ENCODE measurements at regions not wholly inside any gene's neighbourhood (a gene's known extent, or its start where the extent isn't known, plus 50 kb on each side); places are given as distances from the start of the nearest gene placed in this dataset.

GRCh38 chr2:81290846-81291245, 986.3 kb upstream of the LRRTM1 start:
- H3K27me3 ChIP-seq (ENCODE audit: control insufficient read depth in 1 of 2, insufficient read depth in 2 of 2, low read length in 2 of 2): no peaks in the 10 kb centered on the region
- WGBS, 2 donors: 89 to 93% methylated on average over 3 of the region's 3 CpGs
- no peak overlapping the region for H3K4me3 ChIP-seq (ENCODE audit: low read depth in 1 of 2, low read length in 2 of 2)
- peaks cover 0 to 2% of the 10 kb centered on the region in 2 donors for H3K9me3 ChIP-seq (ENCODE audit: control insufficient read depth in 2 of 2, insufficient read depth in 1 of 2, low read depth in 1 of 2, low read length in 1 of 2)
- no peaks in the 10 kb centered on the region for H3K36me3 ChIP-seq (ENCODE audit: control insufficient read depth in 2 of 2, insufficient read depth in 2 of 2, low read length in 1 of 2)
- H3K27ac ChIP-seq (ENCODE audit: low read depth in 2 of 2, low read length in 1 of 2): no peak overlapping the region
- H3K4me1 ChIP-seq (ENCODE audit: control insufficient read depth in 2 of 2, insufficient read depth in 2 of 2, low read length in 1 of 2): no peaks in the 10 kb centered on the region

GRCh38 chr2:81283081-81283480, 978.5 kb upstream of the LRRTM1 start:
- Histone ChIP-seq H3K4me3 (ENCODE audit: low read depth in 1 of 2, low read length in 2 of 2) (no peak overlapping the region), H3K36me3 (ENCODE audit: control insufficient read depth in 2 of 2, insufficient read depth in 2 of 2, low read length in 1 of 2) (no peaks in the 10 kb centered on the region), H3K27me3 (ENCODE audit: control insufficient read depth in 1 of 2, insufficient read depth in 2 of 2, low read length in 2 of 2) (no peaks in the 10 kb centered on the region), H3K27ac (ENCODE audit: low read depth in 2 of 2, low read length in 1 of 2) (no peak overlapping the region), H3K4me1 (ENCODE audit: control insufficient read depth in 2 of 2, insufficient read depth in 2 of 2, low read length in 1 of 2) (no peaks in the 10 kb centered on the region), H3K9me3 (ENCODE audit: control insufficient read depth in 2 of 2, insufficient read depth in 1 of 2, low read depth in 1 of 2, low read length in 1 of 2) (no peaks in the 10 kb centered on the region)
- 28 to 38% methylated on average over 2 of the region's 2 CpGs for WGBS, 2 donors

DNA sequence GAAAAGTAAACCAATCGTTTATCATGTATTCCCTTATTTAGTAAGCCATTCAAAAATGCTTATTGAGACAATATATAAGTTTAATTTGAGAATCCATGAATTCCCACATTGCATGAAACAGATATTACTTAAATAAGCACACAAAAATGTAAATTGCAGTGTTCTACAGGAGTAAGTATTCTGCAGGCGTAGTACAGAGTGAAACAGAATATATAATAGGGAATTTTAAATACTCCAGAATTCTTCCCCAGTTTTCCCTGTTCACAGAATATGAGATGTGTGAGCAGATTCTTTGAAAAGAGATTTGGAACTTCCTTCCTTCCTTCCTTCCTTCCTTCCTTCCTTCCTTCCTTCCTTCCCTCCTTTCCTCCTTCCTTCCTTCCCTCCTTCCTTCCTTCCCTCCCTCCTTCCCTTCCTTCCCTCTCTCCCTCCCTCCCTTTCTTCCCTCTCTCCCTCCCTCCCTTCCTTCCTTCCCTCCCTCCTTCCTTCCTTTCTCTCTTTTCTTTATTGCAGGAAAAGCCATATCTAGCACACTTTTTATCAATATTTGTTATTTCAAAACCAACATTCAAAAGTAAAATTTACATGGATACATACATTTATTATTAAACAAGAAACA, 977.7 kb upstream of the LRRTM1 start:
- WGBS, 2 donors: 80% methylated on average over 2 of the region's 2 CpGs
- Histone ChIP-seq H3K4me3 (ENCODE audit: low read depth in 1 of 2, low read length in 2 of 2) (no peak overlapping the region), H3K36me3 (ENCODE audit: control insufficient read depth in 2 of 2, insufficient read depth in 2 of 2, low read length in 1 of 2) (no peaks in the 10 kb centered on the region), H3K4me1 (ENCODE audit: control insufficient read depth in 2 of 2, insufficient read depth in 2 of 2, low read length in 1 of 2) (no peaks in the 10 kb centered on the region), H3K27me3 (ENCODE audit: control insufficient read depth in 1 of 2, insufficient read depth in 2 of 2, low read length in 2 of 2) (no peaks in the 10 kb centered on the region), H3K27ac (ENCODE audit: low read depth in 2 of 2, low read length in 1 of 2) (no peak overlapping the region), H3K9me3 (ENCODE audit: control insufficient read depth in 2 of 2, insufficient read depth in 1 of 2, low read depth in 1 of 2, low read length in 1 of 2) (no peaks in the 10 kb centered on the region)

- Histone ChIP-seq H3K27me3 (ENCODE audit: control insufficient read depth in 1 of 2, insufficient read depth in 2 of 2, low read length in 2 of 2) (no peaks in the 10 kb centered on the region), H3K4me3 (ENCODE audit: low read depth in 1 of 2, low read length in 2 of 2) (no peak overlapping the region), H3K9me3 (ENCODE audit: control insufficient read depth in 2 of 2, insufficient read depth in 1 of 2, low read depth in 1 of 2, low read length in 1 of 2) (no peaks in the 10 kb centered on the region), H3K4me1 (ENCODE audit: control insufficient read depth in 2 of 2, insufficient read depth in 2 of 2, low read length in 1 of 2) (no peaks in the 10 kb centered on the region), H3K27ac (ENCODE audit: low read depth in 2 of 2, low read length in 1 of 2) (no peak overlapping the region), H3K36me3 (ENCODE audit: control insufficient read depth in 2 of 2, insufficient read depth in 2 of 2, low read length in 1 of 2) (no peaks in the 10 kb centered on the region)
- WGBS, 2 donors: 75 to 87% methylated on average over 1 of the region's 1 CpG
Measured at GRCh38 chr2:81276595-81276994, 972.0 kb upstream of the LRRTM1 start.

DNA sequence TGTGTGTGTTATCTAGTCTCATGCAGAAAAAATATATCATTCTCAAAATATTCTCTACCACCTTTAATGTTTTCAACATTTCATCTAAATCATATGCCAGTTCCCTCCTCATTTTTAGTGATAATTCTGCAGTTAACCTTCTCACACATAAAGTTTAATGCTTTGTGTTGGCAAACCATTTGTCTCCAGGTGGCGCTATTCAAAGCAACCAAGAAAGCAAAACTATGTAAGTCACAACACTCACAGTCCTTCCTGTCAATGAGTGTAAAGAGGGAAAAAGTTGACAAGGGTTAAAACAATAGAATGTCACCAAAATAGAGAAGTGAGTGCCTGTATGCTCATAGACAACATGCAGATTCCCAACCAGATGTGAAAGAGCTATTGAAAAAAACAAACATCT, 961.6 kb upstream of the LRRTM1 start:
- H3K4me3 ChIP-seq (ENCODE audit: low read depth in 1 of 2, low read length in 2 of 2): no peak overlapping the region
- H3K9me3 ChIP-seq (ENCODE audit: control insufficient read depth in 2 of 2, insufficient read depth in 1 of 2, low read depth in 1 of 2, low read length in 1 of 2): no peaks in the 10 kb centered on the region
- no peaks in the 10 kb centered on the region for H3K4me1 ChIP-seq (ENCODE audit: control insufficient read depth in 2 of 2, insufficient read depth in 2 of 2, low read length in 1 of 2)
- H3K27me3 ChIP-seq (ENCODE audit: control insufficient read depth in 1 of 2, insufficient read depth in 2 of 2, low read length in 2 of 2): no peaks in the 10 kb centered on the region
- H3K36me3 ChIP-seq (ENCODE audit: control insufficient read depth in 2 of 2, insufficient read depth in 2 of 2, low read length in 1 of 2): no peaks in the 10 kb centered on the region
- H3K27ac ChIP-seq (ENCODE audit: low read depth in 2 of 2, low read length in 1 of 2): no peak overlapping the region
- 13 to 21% methylated on average over 1 of the region's 1 CpG for WGBS, 2 donors

- Histone ChIP-seq H3K4me1 (ENCODE audit: control insufficient read depth in 2 of 2, insufficient read depth in 2 of 2, low read length in 1 of 2) (no peaks in the 10 kb centered on the region), H3K9me3 (ENCODE audit: control insufficient read depth in 2 of 2, insufficient read depth in 1 of 2, low read depth in 1 of 2, low read length in 1 of 2) (no peaks in the 10 kb centered on the region), H3K27ac (ENCODE audit: low read depth in 2 of 2, low read length in 1 of 2) (no peak overlapping the region), H3K27me3 (ENCODE audit: control insufficient read depth in 1 of 2, insufficient read depth in 2 of 2, low read length in 2 of 2) (no peaks in the 10 kb centered on the region), H3K4me3 (ENCODE audit: low read depth in 1 of 2, low read length in 2 of 2) (no peak overlapping the region), H3K36me3 (ENCODE audit: control insufficient read depth in 2 of 2, insufficient read depth in 2 of 2, low read length in 1 of 2) (no peaks in the 10 kb centered on the region)
Measured at GRCh38 chr2:81263989-81264388, 959.4 kb upstream of the LRRTM1 start.

GRCh38 chr2:81260320-81260719, 955.8 kb upstream of the LRRTM1 start:
- no peaks in the 10 kb centered on the region for H3K9me3 ChIP-seq (ENCODE audit: control insufficient read depth in 2 of 2, insufficient read depth in 1 of 2, low read depth in 1 of 2, low read length in 1 of 2)
- WGBS, 2 donors: 68 to 73% methylated on average over 1 of the region's 1 CpG
- H3K36me3 ChIP-seq (ENCODE audit: control insufficient read depth in 2 of 2, insufficient read depth in 2 of 2, low read length in 1 of 2): no peaks in the 10 kb centered on the region
- no peaks in the 10 kb centered on the region for H3K4me1 ChIP-seq (ENCODE audit: control insufficient read depth in 2 of 2, insufficient read depth in 2 of 2, low read length in 1 of 2)
- no peaks in the 10 kb centered on the region for H3K27me3 ChIP-seq (ENCODE audit: control insufficient read depth in 1 of 2, insufficient read depth in 2 of 2, low read length in 2 of 2)
- no peak overlapping the region for H3K27ac ChIP-seq (ENCODE audit: low read depth in 2 of 2, low read length in 1 of 2)
- H3K4me3 ChIP-seq (ENCODE audit: low read depth in 1 of 2, low read length in 2 of 2): no peak overlapping the region

- Histone ChIP-seq H3K36me3 (ENCODE audit: control insufficient read depth in 2 of 2, insufficient read depth in 2 of 2, low read length in 1 of 2) (no peaks in the 10 kb centered on the region), H3K27ac (ENCODE audit: low read depth in 2 of 2, low read length in 1 of 2) (no peak overlapping the region), H3K27me3 (ENCODE audit: control insufficient read depth in 1 of 2, insufficient read depth in 2 of 2, low read length in 2 of 2) (no peaks in the 10 kb centered on the region), H3K4me3 (ENCODE audit: low read depth in 1 of 2, low read length in 2 of 2) (no peak overlapping the region), H3K4me1 (ENCODE audit: control insufficient read depth in 2 of 2, insufficient read depth in 2 of 2, low read length in 1 of 2) (no peaks in the 10 kb centered on the region), H3K9me3 (ENCODE audit: control insufficient read depth in 2 of 2, insufficient read depth in 1 of 2, low read depth in 1 of 2, low read length in 1 of 2) (no peaks in the 10 kb centered on the region)
- 70 to 73% methylated on average over 3 of the region's 3 CpGs for WGBS, 2 donors
Measured at GRCh38 chr2:81250270-81250669, 945.7 kb upstream of the LRRTM1 start.

- no peak overlapping the region for H3K4me3 ChIP-seq (ENCODE audit: low read depth in 1 of 2, low read length in 2 of 2)
- H3K4me1 ChIP-seq (ENCODE audit: control insufficient read depth in 2 of 2, insufficient read depth in 2 of 2, low read length in 1 of 2): no peaks in the 10 kb centered on the region
- H3K27me3 ChIP-seq (ENCODE audit: control insufficient read depth in 1 of 2, insufficient read depth in 2 of 2, low read length in 2 of 2): no peaks in the 10 kb centered on the region
- no peaks in the 10 kb centered on the region for H3K36me3 ChIP-seq (ENCODE audit: control insufficient read depth in 2 of 2, insufficient read depth in 2 of 2, low read length in 1 of 2)
- H3K27ac ChIP-seq (ENCODE audit: low read depth in 2 of 2, low read length in 1 of 2): no peak overlapping the region
- 75 to 80% methylated on average over 1 of the region's 1 CpG for WGBS, 2 donors
- no peaks in the 10 kb centered on the region for H3K9me3 ChIP-seq (ENCODE audit: control insufficient read depth in 2 of 2, insufficient read depth in 1 of 2, low read depth in 1 of 2, low read length in 1 of 2)
Measured at GRCh38 chr2:81249152-81249551, 944.6 kb upstream of the LRRTM1 start.

DNA sequence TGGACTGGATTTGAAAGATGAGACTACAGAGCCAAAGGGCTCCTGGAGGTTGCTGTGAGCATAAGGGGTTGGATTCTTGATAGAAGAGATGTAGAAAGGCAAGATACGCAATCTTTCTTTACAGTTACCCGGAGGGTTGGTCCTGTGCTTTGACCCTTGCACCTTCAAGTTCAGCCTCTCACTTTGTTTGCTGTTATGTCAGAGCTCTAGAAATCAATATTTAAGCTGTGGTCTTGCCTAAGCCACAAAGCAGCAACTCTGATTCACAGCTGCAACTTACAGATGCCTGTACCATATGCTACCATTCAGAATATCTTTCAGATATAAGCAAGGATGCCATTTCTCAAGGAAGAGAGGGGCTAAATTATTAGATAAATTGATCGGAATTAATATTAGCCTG, 943.1 kb upstream of the LRRTM1 start:
- no peaks in the 10 kb centered on the region for H3K4me1 ChIP-seq (ENCODE audit: control insufficient read depth in 2 of 2, insufficient read depth in 2 of 2, low read length in 1 of 2)
- WGBS, 2 donors: 46 to 74% methylated on average over 3 of the region's 3 CpGs
- H3K27ac ChIP-seq (ENCODE audit: low read depth in 2 of 2, low read length in 1 of 2): no peak overlapping the region
- no peaks in the 10 kb centered on the region for H3K36me3 ChIP-seq (ENCODE audit: control insufficient read depth in 2 of 2, insufficient read depth in 2 of 2, low read length in 1 of 2)
- H3K27me3 ChIP-seq (ENCODE audit: control insufficient read depth in 1 of 2, insufficient read depth in 2 of 2, low read length in 2 of 2): no peaks in the 10 kb centered on the region
- H3K9me3 ChIP-seq (ENCODE audit: control insufficient read depth in 2 of 2, insufficient read depth in 1 of 2, low read depth in 1 of 2, low read length in 1 of 2): no peaks in the 10 kb centered on the region
- no peak overlapping the region for H3K4me3 ChIP-seq (ENCODE audit: low read depth in 1 of 2, low read length in 2 of 2)

Measured in esophagus (tissue), 2 donors.